ENCODE measurements at regions not wholly inside any gene's neighbourhood (a gene's known extent, or its start where the extent isn't known, plus 50 kb on each side); places are given as distances from the start of the nearest gene placed in this dataset.

- no peaks in the 10 kb centered on the region for H4K20me1 ChIP-seq (ENCODE audit: control insufficient read depth, extremely low read depth, insufficient read depth, low read length)
- H3K27ac ChIP-seq (ENCODE audit: insufficient read depth, low read length) = no peak overlapping the region
- H3K4me2 ChIP-seq (ENCODE audit: extremely low read depth, insufficient read depth, low read length) = no peak overlapping the region
- no peaks in the 10 kb centered on the region for H3K9me3 ChIP-seq (ENCODE audit: control insufficient read depth, insufficient read depth, low read depth, low read length)
- H2AFZ ChIP-seq (ENCODE audit: low read length) = no peak overlapping the region
- no peak for DNase-seq (ENCODE audit: low read depth in 2 of 2)
- no peaks in the 10 kb centered on the region for H3K27me3 ChIP-seq (ENCODE audit: control insufficient read depth, insufficient read depth, low read length)
- H3K4me3 ChIP-seq (replicated peaks in 1 of 4; ENCODE audit: control extremely low read depth in 1 of 4, insufficient read depth in 1 of 4, low read depth in 3 of 4, low read length in 4 of 4) = no peak overlapping the region
- no peaks in the 10 kb centered on the region for H3K36me3 ChIP-seq (ENCODE audit: control insufficient read depth, insufficient read depth, low read length)
- H3K79me2 ChIP-seq (ENCODE audit: control insufficient read depth, insufficient read depth, low read length) = no peaks in the 10 kb centered on the region
- H3K4me1 ChIP-seq (ENCODE audit: control insufficient read depth, extremely low read depth, insufficient read depth, low read length) = no peaks in the 10 kb centered on the region
- TF ChIP-seq CTCF (conservative IDR thresholded peaks at IDR 0.05 in 1 of 2, IDR thresholded peaks at IDR 0.05 in 1 of 2; ENCODE audit: low read depth in 1 of 2, low read length in 2 of 2) (no peak), EZH2 (IDR thresholded peaks at IDR 0.05; ENCODE audit: low read length, missing control alignments) (no peak)
- no peak overlapping the region for H3K9ac ChIP-seq (ENCODE audit: insufficient read depth, low read length)
Observed at GRCh38 chr3:40624189-40624769, 99.5 kb downstream of the ZNF621 start.

- Histone ChIP-seq H3K79me2 (ENCODE audit: control insufficient read depth, insufficient read depth, low read length) (no peaks in the 10 kb centered on the region), H3K4me2 (ENCODE audit: extremely low read depth, insufficient read depth, low read length) (no peak overlapping the region), H3K27ac (ENCODE audit: insufficient read depth, low read length) (no peak overlapping the region), H4K20me1 (ENCODE audit: control insufficient read depth, extremely low read depth, insufficient read depth, low read length) (no peaks in the 10 kb centered on the region), H3K9ac (ENCODE audit: insufficient read depth, low read length) (no peak overlapping the region), H3K4me1 (ENCODE audit: control insufficient read depth, extremely low read depth, insufficient read depth, low read length) (no peaks in the 10 kb centered on the region), H3K4me3 (replicated peaks in 1 of 4; ENCODE audit: control extremely low read depth in 1 of 4, insufficient read depth in 1 of 4, low read depth in 3 of 4, low read length in 4 of 4) (no peak overlapping the region), H3K27me3 (ENCODE audit: control insufficient read depth, insufficient read depth, low read length) (no peaks in the 10 kb centered on the region), H2AFZ (ENCODE audit: low read length) (no peak overlapping the region), H3K36me3 (ENCODE audit: control insufficient read depth, insufficient read depth, low read length) (no peaks in the 10 kb centered on the region), H3K9me3 (ENCODE audit: control insufficient read depth, insufficient read depth, low read depth, low read length) (no peaks in the 10 kb centered on the region)
- TF ChIP-seq CTCF (conservative IDR thresholded peaks at IDR 0.05 in 1 of 2, IDR thresholded peaks at IDR 0.05 in 1 of 2; ENCODE audit: low read depth in 1 of 2, low read length in 2 of 2) (no peak), EZH2 (IDR thresholded peaks at IDR 0.05; ENCODE audit: low read length, missing control alignments) (no peak)
- no peak for DNase-seq (ENCODE audit: low read depth in 2 of 2)
Observed at GRCh38 chr3:40627095-40627494, 102.3 kb downstream of the ZNF621 start.

- Histone ChIP-seq H3K4me1 (ENCODE audit: control insufficient read depth, extremely low read depth, insufficient read depth, low read length) (no peaks in the 10 kb centered on the region), H3K27me3 (ENCODE audit: control insufficient read depth, insufficient read depth, low read length) (no peaks in the 10 kb centered on the region), H3K27ac (ENCODE audit: insufficient read depth, low read length) (no peak overlapping the region), H2AFZ (ENCODE audit: low read length) (no peak overlapping the region), H3K4me3 (replicated peaks in 1 of 4; ENCODE audit: control extremely low read depth in 1 of 4, insufficient read depth in 1 of 4, low read depth in 3 of 4, low read length in 4 of 4) (no peak overlapping the region), H3K36me3 (ENCODE audit: control insufficient read depth, insufficient read depth, low read length) (no peaks in the 10 kb centered on the region), H3K79me2 (ENCODE audit: control insufficient read depth, insufficient read depth, low read length) (no peaks in the 10 kb centered on the region), H3K9ac (ENCODE audit: insufficient read depth, low read length) (no peak overlapping the region), H4K20me1 (ENCODE audit: control insufficient read depth, extremely low read depth, insufficient read depth, low read length) (no peaks in the 10 kb centered on the region), H3K9me3 (ENCODE audit: control insufficient read depth, insufficient read depth, low read depth, low read length) (no peaks in the 10 kb centered on the region), H3K4me2 (ENCODE audit: extremely low read depth, insufficient read depth, low read length) (no peak overlapping the region)
- DNase-seq (ENCODE audit: low read depth in 2 of 2) = no peak
- TF ChIP-seq EZH2 (IDR thresholded peaks at IDR 0.05; ENCODE audit: low read length, missing control alignments) = no peak
- no peak for TF ChIP-seq CTCF (conservative IDR thresholded peaks at IDR 0.05 in 1 of 2, IDR thresholded peaks at IDR 0.05 in 1 of 2; ENCODE audit: low read depth in 1 of 2, low read length in 2 of 2)
Observed at GRCh38 chr3:40628984-40629383, 104.2 kb downstream of the ZNF621 start.

All from fibroblast of lung (primary cell).